GM18858 (cell line): ENCODE measurements at regions not wholly inside any gene's neighbourhood (a gene's known extent, or its start where the extent isn't known, plus 50 kb on each side); places are given as distances from the start of the nearest gene placed in this dataset.

Experiments used
- ATAC-seq: cut with Tn5 transposase; IDR thresholded peaks from one replicate; pipeline ENCODE4 v1.9.1; 2021; ENCODE audit not compliant: unreplicated experiment

- no peak for ATAC-seq
Observed at GRCh38 chr1:65741993-65742392, 50.7 kb upstream of the PDE4B start.
